ENCODE measurements at regions not wholly inside any gene's neighbourhood (a gene's known extent, or its start where the extent isn't known, plus 50 kb on each side); places are given as distances from the start of the nearest gene placed in this dataset.
"Not testable (repeated sequence)": the region's sequence is repeated elsewhere in the genome, so short reads cannot be mapped to it uniquely, and the experiment has no call there.

DNA sequence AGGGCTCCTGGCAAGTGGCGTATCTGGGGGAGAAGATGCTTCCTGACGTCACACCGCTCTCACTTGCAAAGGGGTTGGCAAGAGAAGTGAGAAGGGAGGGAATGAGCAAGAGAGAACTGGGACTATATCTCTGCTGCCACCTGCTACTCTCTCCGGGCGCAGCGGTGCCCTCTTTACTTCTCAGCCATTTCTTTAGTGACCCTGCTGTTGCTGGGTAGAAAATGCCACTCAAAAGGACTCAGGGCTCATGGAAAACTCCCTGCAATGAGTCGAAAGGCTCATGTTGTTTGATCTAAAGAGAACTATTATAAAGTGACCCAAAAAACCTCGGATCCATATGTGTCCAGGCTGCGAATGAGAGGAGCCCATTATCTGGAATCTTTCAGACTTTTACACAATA, 401.8 kb downstream of the SAMD5 start:
- no peak for DNase-seq

- no peak for DNase-seq
Observed at GRCh38 chr6:147911057-147911456, 402.6 kb downstream of the SAMD5 start.

DNA sequence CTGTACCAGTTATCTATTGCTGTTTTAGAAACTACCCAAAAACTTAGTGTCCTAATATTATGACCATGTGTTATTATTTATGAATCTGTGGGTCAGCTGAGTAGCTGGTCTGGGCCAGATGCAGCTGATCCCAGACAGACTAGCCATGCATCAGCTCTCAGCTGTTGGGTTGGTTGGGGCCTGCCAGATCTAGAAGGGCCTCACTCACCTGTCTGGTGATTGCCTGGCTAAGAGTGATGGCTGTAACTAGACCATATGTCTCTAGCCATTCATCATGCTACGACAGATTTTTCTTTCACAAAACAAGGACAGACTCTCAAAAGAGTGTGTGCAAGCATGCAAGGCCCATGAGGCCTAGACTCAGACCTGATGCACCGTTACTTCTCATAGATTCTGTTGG, 403.2 kb downstream of the SAMD5 start:
- DNase-seq = no peak

DNA sequence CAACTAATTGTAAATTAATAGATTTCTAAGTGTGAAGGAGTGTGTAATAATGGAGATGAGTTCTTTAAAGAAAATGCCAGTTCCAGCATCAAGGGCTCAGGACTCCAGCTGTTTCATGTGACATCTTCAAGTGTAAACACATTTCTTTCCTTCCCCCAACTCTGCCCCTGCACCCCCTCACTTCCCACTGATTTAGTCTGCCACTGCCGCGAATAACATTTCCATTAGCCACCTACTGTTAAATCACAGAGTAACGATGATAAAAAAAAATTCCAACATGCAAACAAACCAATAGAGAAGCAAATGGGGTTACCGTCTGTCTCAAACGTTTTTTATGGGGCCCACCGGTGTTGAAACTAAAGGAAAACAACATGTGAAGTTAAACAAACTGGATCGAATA, 414.3 kb downstream of the SAMD5 start:
- DNase-seq = no peak

GRCh38 chr6:147924598-147924997, 416.1 kb downstream of the SAMD5 start:
- DNase-seq = no peak

DNA sequence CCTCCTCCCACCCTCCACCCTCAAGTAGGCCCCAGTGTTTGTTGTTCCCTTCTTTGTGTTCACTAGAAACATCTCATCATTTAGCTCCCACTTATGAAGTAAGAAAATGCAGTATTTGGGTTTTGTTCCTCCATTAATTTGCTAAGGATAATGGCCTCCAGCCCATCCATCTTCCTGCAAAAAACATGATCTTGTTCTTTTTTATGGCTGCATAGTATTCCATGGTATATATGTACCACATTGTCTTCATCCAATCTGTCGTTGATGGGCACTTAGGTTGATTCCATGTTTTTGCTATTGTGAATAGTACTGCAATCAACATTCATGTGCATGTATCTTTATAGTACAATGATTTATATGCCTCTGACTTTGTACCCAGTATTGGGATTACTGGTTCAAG, 416.8 kb upstream of the SASH1 start:
- DNase-seq = no peak

- DNase-seq = no peak
Observed at GRCh38 chr6:147930745-147931144, 411.9 kb upstream of the SASH1 start.

DNA sequence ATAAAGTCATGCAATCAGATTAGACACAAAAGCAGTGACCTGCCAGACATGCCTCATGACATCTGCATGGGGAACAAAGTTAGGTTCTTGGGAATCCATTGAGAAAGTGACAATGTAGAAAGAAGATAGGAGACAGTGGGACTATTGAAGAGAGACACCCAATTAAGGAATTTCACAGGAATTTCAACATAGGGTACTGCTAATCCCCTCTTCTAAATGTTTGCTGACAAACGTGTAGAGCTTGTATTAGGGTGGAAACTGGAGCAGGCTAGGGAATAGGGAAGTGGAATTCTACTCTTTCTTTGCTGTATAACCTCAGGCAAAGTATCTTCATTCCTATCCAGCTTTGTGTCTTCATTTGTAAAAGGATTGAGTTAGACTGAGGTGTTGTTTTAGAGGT, 409.4 kb upstream of the SASH1 start:
- no peak for DNase-seq

- DNase-seq = no peak
Observed at GRCh38 chr6:147935656-147936055, 407.0 kb upstream of the SASH1 start.

- no peak for DNase-seq
Observed at GRCh38 chr6:147936703-147937470, 405.8 kb upstream of the SASH1 start.

DNA sequence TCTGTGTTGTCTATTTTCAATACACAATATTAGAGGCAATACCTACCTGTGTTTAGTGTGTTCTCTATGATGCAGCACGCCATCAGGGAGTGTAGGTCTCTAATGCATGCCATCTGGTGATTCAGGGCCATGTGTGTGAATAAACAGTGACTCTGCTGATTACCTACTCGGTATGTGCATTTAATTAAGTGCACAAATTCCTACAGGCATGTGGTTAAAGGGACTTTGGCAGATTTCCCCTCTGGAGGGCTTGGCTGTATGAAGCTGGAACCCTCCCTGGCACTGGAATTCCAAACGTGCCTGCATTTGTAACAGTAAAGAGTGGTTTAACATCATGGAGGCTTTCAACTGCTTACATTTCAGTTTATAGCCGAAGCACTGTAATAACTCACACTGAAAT, 401.5 kb upstream of the SASH1 start:
- no peak for DNase-seq

DNA sequence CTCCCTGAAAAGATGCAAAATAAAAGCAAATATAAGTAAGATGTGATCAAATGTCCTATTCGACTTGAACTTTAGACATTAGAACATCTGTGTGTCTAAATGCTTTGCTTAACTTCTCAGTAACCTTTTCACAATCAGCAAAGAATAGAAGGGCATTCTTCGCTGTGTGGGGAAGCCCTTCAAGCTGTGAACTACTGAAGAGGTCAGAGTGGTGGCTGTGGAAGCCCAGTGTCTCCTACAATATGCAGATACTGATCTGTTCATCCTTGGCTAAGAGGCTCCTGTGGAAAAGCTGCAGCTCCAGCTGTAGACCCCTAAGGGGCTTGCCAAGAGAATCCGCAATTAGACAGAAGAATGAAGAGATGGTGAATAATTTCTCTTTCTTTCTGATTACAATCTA, 400.3 kb upstream of the SASH1 start:
- DNase-seq = no peak

- DNase-seq = no peak
Observed at GRCh38 chr6:147944122-147944521, 398.5 kb upstream of the SASH1 start.

- DNase-seq = peak; percentile 75 to 77
Observed at GRCh38 chr6:147947521-147947920, 395.1 kb upstream of the SASH1 start.

GRCh38 chr6:147949981-147950622, 392.5 kb upstream of the SASH1 start:
- no peak for DNase-seq

DNA sequence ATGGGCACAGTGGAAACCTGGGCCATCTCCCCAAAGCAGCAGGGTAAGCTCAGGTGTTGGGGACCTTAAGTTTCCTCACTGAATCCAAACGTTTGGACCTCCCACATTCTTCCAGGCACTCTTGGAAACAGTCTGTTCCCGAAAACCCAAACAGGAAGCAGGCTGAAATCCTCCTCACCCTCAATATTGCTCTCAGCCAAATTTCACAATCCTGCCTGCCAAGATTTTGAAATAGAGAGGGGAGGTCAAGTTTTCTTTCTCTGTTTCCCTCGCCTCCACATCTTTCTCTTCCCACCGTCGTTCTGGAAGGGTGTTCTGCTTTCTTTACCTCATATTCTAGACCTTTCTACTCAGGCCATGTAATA, 392.0 kb upstream of the SASH1 start:
- peak; percentile 59 to 70 for DNase-seq

DNA sequence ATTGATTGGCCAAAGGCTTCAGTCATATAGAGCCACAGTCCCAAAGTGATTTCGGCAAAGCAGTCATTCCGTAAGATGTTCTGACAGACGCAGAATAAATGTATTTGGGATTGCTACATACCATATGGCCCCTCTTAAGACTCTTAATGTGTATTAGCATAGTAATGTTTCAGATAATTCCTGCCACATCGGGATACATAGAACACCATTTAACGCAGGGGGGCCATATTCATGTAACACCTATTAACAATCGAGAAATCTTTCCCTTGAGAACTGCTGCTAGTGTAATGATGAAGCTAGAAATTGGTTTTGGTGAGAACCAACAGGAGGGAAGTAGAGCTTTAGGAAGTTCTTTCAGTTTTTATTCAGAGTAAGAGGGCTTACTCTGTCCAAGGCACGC, 390.9 kb upstream of the SASH1 start:
- no peak for DNase-seq

DNA sequence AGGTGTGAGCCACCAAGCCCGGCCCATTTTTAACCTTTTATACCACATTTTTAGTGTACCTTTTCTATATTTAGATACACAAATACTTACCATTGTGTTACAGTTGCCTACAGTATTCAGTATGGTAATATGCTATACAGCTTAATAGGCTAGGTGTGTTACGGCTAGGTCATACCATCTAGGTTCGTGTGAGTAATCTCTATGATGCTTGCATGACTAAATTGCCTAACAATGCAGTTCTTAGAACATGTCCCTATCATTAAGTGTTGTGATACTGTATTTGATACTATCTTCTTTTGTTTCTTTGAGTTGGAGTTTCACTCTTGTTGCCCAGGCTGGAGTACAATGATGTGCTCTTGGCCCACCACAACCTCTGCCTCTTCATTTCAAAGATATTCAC, 387.7 kb upstream of the SASH1 start:
- no peak for DNase-seq

GRCh38 chr6:147958683-147959082, 384.0 kb upstream of the SASH1 start:
- DNase-seq = no peak

DNA sequence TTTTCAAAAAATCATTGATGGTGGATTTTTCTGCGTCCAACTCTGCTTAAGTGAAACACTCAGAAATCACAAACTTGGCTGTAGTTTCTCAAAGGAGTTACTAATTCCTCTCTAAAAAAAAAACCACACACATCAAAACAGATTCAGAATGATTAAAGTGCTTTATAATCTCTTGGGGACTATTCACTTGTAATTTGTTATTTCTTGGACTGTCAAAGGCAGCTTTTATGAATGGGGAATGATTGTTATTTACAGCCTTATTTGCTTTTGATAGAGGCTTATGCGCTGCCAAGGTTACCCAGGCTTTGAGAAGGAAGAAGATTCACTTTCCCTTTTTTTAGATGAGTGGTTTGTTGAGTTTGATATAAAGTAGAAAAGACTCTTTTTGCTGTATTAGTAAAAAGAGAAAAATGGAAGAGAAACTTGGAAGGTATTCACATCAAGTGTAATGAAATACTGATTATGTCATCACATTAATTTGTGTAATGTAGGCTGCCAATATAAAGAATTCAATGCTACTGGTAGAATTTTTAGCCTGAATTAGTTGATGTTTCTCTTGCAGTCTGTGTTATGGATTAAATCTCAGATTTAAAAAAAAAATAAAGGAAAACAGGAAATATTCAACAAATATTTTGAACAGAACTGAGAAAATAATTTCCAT, 381.0 kb upstream of the SASH1 start:
- no peak for DNase-seq

GRCh38 chr6:147965448-147965847, 377.2 kb upstream of the SASH1 start:
- DNase-seq = not testable (repeated sequence)

- DNase-seq = no peak
Observed at GRCh38 chr6:147970970-147971369, 371.7 kb upstream of the SASH1 start.

DNA sequence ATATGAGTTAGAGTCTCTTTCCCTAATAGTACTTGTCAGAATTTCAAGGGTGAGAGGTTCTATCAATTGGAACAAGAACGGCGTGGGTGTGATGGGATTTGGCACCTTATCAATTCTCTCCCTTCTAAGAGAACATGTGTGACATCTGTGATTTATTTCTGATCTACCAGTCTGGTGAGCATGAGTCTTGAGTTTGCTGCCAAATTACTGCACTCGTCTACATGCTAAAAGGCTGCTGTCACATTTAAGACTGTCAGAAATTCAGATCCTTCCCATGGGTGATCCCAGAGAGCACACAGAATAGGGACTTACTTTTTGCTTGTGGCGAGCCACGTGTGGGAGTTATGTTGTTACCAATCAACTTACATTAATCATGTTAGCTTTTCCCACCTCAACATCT, 370.2 kb upstream of the SASH1 start:
- DNase-seq = no peak

Data from right lung (tissue), 2 donors.